Breast epithelium (tissue), 4 donors: ENCODE measurements at regions not wholly inside any gene's neighbourhood (a gene's known extent, or its start where the extent isn't known, plus 50 kb on each side); places are given as distances from the start of the nearest gene placed in this dataset.

Experiments
- DNase-seq, 2 donors: peaks; one replicate each; pipeline ENCODE4 v3.0.0-alpha.2; 2019; ENCODE audit warnings: low spot score in 2 of 2
- H3K27ac ChIP-seq, 2 donors: fragments of 200-600 bp; sonication (generic) in 1 of 2; one replicate each; pipeline ENCODE4 v1.5.1; 2016 to 2019; ENCODE audit warnings: mild to moderate bottlenecking in 1 of 2
- H3K27me3 ChIP-seq, 2 donors: fragments of 200-600 bp; sonication (generic) in 1 of 2; one replicate each; pipeline versions ENCODE4 v1.5.1 to v1.6.0; 2017 to 2019; ENCODE audit warnings: control low read depth in 1 of 2, mild to moderate bottlenecking in 1 of 2
- H3K36me3 ChIP-seq: fragments of 200-600 bp; one replicate; pipeline ENCODE4 v1.5.1; 2019
- H3K4me1 ChIP-seq, 2 donors: fragments of 200-600 bp; sonication (generic); one replicate each; pipeline ENCODE4 v1.5.1; 2016 to 2019; ENCODE audit warnings: control low read depth in 1 of 2
- H3K4me3 ChIP-seq, 3 donors: fragments of 200-600 bp; sonication (generic); 1 replicate in 2 of 3; 2 replicates in 1 of 3; pipeline ENCODE4 v1.5.1; 2016 to 2019; ENCODE audit warnings: mild to moderate bottlenecking in 3 of 3, moderate library complexity in 2 of 3
- H3K9me3 ChIP-seq, 2 donors: fragments of 200-600 bp; sonication (generic) in 1 of 2; one replicate each; pipeline ENCODE4 v1.5.1; 2016 to 2019; ENCODE audit warnings: control low read depth in 1 of 2
- POLR2A ChIP-seq: fragments of 450-650 bp; IDR thresholded peaks from one replicate; pipeline ENCODE4 v1.6.1; 2016; ENCODE audit warnings: antibody characterized with exemption, mild to moderate bottlenecking, moderate library complexity
- POLR2AphosphoS5 ChIP-seq, 3 donors: sonication (generic); formaldehyde crosslinking; IDR thresholded peaks; one replicate each; pipeline ENCODE4 v1.6.1; 2017; ENCODE audit warnings: antibody characterized with exemption in 3 of 3
- intact Hi-C: fragments of 100-400 bp; cut with DNase I; formaldehyde crosslinking; loops from one replicate; pipeline ENCODE4 v1.15.1; 2023; ENCODE audit warnings: low total_unique reads
- TF ChIP-seq, protein P1 (sequence below), 3 donors: fragments of 450-650 bp; IDR thresholded peaks; one replicate each; pipeline ENCODE4 v1.5.1; 2016 to 2017; ENCODE audit warnings: antibody characterized with exemption in 3 of 3, mild to moderate bottlenecking in 3 of 3, moderate library complexity in 3 of 3

- Histone ChIP-seq H3K27me3 (no peaks in the 10 kb centered on the region), H3K27ac (no peak overlapping the region), H3K4me1 (no peaks in the 10 kb centered on the region), H3K4me3 (no peak overlapping the region), H3K36me3 (no peaks in the 10 kb centered on the region), H3K9me3 (no peaks in the 10 kb centered on the region)
- TF ChIP-seq POLR2AphosphoS5 (IDR thresholded peaks at IDR 0.05) (no peak), POLR2A (no peak)
- TF ChIP-seq, protein P1, sequence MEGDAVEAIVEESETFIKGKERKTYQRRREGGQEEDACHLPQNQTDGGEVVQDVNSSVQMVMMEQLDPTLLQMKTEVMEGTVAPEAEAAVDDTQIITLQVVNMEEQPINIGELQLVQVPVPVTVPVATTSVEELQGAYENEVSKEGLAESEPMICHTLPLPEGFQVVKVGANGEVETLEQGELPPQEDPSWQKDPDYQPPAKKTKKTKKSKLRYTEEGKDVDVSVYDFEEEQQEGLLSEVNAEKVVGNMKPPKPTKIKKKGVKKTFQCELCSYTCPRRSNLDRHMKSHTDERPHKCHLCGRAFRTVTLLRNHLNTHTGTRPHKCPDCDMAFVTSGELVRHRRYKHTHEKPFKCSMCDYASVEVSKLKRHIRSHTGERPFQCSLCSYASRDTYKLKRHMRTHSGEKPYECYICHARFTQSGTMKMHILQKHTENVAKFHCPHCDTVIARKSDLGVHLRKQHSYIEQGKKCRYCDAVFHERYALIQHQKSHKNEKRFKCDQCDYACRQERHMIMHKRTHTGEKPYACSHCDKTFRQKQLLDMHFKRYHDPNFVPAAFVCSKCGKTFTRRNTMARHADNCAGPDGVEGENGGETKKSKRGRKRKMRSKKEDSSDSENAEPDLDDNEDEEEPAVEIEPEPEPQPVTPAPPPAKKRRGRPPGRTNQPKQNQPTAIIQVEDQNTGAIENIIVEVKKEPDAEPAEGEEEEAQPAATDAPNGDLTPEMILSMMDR (IDR thresholded peaks at IDR 0.05): no peak
- intact Hi-C loops: no loop called here
- no peak for DNase-seq
These were observed 422.3 kb downstream of the ZEB2 start for GRCh38 chr2:144097440-144098225.

- intact Hi-C loops: no loop called here
- H3K4me3 ChIP-seq: no peak overlapping the region
- no peak for TF ChIP-seq POLR2A
- TF ChIP-seq POLR2AphosphoS5 (IDR thresholded peaks at IDR 0.05): no peak
- TF ChIP-seq, protein P1 (IDR thresholded peaks at IDR 0.05): no peak
- no peak overlapping the region for H3K27ac ChIP-seq
- H3K9me3 ChIP-seq: peaks cover 0 to 4% of the 10 kb centered on the region in 2 donors
- no peaks in the 10 kb centered on the region for H3K27me3 ChIP-seq
- no peak for DNase-seq
- H3K4me1 ChIP-seq: no peaks in the 10 kb centered on the region
- H3K36me3 ChIP-seq: no peaks in the 10 kb centered on the region
These were observed 423.4 kb downstream of the ZEB2 start for GRCh38 chr2:144096531-144096930.

DNA sequence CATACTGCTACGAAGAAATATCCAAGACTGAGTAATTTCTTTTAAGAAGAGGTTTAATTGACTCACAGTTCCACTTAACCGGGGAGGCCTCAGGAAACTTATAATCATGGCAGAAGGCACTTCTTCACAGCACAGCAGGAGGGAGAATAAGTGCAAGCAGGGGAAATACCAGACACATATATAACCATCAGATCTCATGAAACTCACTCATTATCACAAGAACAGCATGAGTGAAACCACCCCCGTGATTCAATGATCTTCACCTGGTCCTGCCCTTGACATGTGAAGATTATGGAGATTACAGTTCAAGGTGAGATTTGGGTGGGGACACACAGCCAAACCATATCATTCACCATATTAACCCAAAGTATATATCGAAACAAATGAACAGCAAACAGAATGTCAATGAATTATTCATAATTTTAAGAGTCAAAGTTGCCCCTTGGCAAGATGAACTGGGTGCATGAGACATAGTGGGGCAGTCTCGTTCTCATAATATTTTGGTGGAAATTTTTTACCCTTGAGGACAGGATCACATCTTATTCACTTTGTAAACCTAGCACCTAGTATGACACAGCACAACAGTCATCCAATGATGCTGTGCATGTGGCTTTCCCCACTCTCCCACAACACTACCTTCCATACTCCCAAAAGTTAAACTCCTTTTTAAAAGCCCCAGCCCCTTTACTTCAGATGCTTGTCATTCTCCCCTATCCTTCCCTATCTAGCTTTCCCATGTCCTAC is 425.3 kb downstream of the ZEB2 start:
- Histone ChIP-seq H3K27me3 (no peaks in the 10 kb centered on the region), H3K9me3 (peaks cover 0 to 6% of the 10 kb centered on the region in 2 donors), H3K4me1 (no peaks in the 10 kb centered on the region), H3K4me3 (no peak overlapping the region), H3K27ac (no peak overlapping the region), H3K36me3 (no peaks in the 10 kb centered on the region)
- no peak for DNase-seq
- TF ChIP-seq, protein P1 (IDR thresholded peaks at IDR 0.05): no peak
- TF ChIP-seq POLR2AphosphoS5 (IDR thresholded peaks at IDR 0.05) (no peak), POLR2A (no peak)
- intact Hi-C loops: no loop called here

GRCh38 chr2:144091622-144092021 is 428.3 kb downstream of the ZEB2 start:
- no peaks in the 10 kb centered on the region for H3K36me3 ChIP-seq
- H3K4me3 ChIP-seq: no peak overlapping the region
- H3K4me1 ChIP-seq: no peaks in the 10 kb centered on the region
- H3K27me3 ChIP-seq: no peaks in the 10 kb centered on the region
- peaks cover 0 to 6% of the 10 kb centered on the region in 2 donors for H3K9me3 ChIP-seq
- DNase-seq: no peak
- intact Hi-C loops: no loop called here
- no peak overlapping the region for H3K27ac ChIP-seq
- no peak for TF ChIP-seq POLR2A
- no peak for TF ChIP-seq POLR2AphosphoS5 (IDR thresholded peaks at IDR 0.05)
- TF ChIP-seq, protein P1 (IDR thresholded peaks at IDR 0.05): no peak

GRCh38 chr2:144088863-144089262 is 431.1 kb downstream of the ZEB2 start:
- Histone ChIP-seq H3K27me3 (no peaks in the 10 kb centered on the region), H3K4me1 (no peaks in the 10 kb centered on the region), H3K4me3 (no peak overlapping the region), H3K27ac (no peak overlapping the region), H3K9me3 (peaks cover 0 to 6% of the 10 kb centered on the region in 2 donors), H3K36me3 (no peaks in the 10 kb centered on the region)
- DNase-seq: no peak
- TF ChIP-seq POLR2A: no peak
- no peak for TF ChIP-seq POLR2AphosphoS5 (IDR thresholded peaks at IDR 0.05)
- intact Hi-C loops: no loop called here
